ENCODE measurements at regions not wholly inside any gene's neighbourhood (a gene's known extent, or its start where the extent isn't known, plus 50 kb on each side); places are given as distances from the start of the nearest gene placed in this dataset.
"Not testable (repeated sequence)": the region's sequence is repeated elsewhere in the genome, so short reads cannot be mapped to it uniquely, and the experiment has no call there.

DNA sequence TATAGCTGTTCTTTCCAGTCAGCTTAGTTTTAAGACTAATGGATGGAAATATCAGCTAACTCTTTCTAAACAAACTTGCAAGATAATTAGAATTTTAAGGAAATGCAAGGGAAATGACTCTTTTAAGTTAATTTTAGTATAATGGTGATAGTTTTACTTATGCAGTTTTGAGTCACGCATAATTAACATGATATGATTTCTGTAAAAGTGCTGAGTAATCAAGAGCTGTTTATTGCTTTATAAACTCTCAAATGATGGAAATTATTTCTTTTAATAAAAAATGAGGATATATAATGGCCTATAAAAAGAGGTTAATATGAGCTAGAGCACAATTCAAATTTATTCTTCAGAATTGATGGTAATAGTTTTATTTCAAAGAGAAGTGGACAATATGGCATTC lies 385.9 kb downstream of the GLUD2 start:
- DNase-seq (ENCODE audit: low read depth): no peak

- DNase-seq (ENCODE audit: low read depth): not testable (repeated sequence)
Observed at GRCh38 chrX:121437666-121438065, 390.3 kb downstream of the GLUD2 start.

DNA sequence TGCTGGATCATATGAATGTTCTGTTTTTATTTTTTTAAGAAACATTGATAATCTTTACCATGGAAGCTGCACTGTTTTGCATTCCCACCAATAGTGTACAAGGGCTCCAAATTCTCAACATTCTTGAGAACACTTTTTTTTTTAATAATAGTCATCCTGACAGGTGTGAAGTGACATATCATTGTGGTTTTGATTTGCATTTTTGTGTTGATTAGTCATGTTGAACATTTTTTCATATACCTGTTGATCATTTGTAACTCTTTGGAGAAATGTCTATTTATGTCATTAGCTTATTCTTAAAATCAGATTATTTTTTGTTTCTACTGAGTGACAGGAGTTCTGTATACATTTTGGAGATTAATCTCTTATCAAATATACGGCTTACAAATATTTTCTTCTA lies 408.5 kb downstream of the GLUD2 start:
- no peak for DNase-seq (ENCODE audit: low read depth)

GRCh38 chrX:121456315-121456714 lies 408.9 kb downstream of the GLUD2 start:
- DNase-seq (ENCODE audit: low read depth): no peak

GRCh38 chrX:121457096-121457495 lies 409.7 kb downstream of the GLUD2 start:
- no peak for DNase-seq (ENCODE audit: low read depth)

DNA sequence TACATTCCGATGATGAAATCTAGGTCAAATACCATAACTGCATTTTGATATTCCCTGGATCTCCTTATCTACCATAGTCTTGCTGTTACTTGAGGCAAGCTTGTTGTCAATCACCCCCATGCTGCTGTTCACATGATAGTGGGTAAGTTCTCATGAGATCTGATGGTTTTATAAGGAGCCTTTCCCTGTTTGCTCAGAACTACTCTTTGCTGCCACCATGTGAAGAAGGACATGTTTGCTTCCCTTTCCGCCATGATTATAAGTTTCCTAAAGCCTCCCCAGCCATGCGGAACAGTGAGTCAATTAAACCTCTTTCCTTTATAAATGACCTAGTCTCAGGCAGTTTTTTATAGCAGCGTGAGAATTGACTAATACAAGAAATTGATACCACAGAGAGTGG lies 432.0 kb downstream of the GLUD2 start:
- no peak for DNase-seq (ENCODE audit: low read depth)

GRCh38 chrX:121496966-121497365 lies 449.6 kb downstream of the GLUD2 start:
- DNase-seq (ENCODE audit: low read depth): no peak

GRCh38 chrX:121504153-121504552 lies 456.7 kb downstream of the GLUD2 start:
- DNase-seq (ENCODE audit: low read depth): no peak

- DNase-seq (ENCODE audit: low read depth): no peak
Observed at GRCh38 chrX:121546317-121546716, 498.9 kb downstream of the GLUD2 start.

- DNase-seq (ENCODE audit: low read depth): no peak
Observed at GRCh38 chrX:121558886-121559285, 511.5 kb downstream of the GLUD2 start.

- no peak for DNase-seq (ENCODE audit: low read depth)
Observed at GRCh38 chrX:121562616-121563015, 515.2 kb downstream of the GLUD2 start.

DNA sequence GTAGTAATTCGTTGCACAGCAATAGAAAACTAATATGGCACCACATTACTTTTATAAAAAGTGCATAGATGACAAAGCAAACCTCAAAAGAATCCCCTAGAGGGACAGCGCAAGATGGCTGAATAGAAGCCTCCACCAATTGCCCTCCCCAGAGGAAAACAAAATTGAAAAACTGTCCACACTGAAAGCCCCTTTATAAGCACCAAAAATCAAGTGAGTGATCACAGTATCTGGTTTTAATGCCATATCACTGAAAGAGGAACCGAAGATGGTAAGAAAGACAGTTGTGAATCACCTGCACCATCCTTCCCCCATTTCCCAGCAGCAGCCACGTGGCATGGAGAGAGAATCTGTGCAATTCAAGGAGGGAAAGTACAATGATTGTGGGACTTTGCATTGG lies 522.2 kb downstream of the GLUD2 start:
- no peak for DNase-seq (ENCODE audit: low read depth)

- peak; percentile 7 for DNase-seq (ENCODE audit: low read depth)
Observed at GRCh38 chrX:121570072-121570841, 522.8 kb downstream of the GLUD2 start.

GRCh38 chrX:121571333-121571732 lies 523.9 kb downstream of the GLUD2 start:
- no peak for DNase-seq (ENCODE audit: low read depth)

- DNase-seq (ENCODE audit: low read depth): not testable (repeated sequence)
Observed at GRCh38 chrX:121574384-121574783, 527.0 kb downstream of the GLUD2 start.

GRCh38 chrX:121579016-121579760 lies 531.8 kb downstream of the GLUD2 start:
- peak; percentile 3 for DNase-seq (ENCODE audit: low read depth)

DNA sequence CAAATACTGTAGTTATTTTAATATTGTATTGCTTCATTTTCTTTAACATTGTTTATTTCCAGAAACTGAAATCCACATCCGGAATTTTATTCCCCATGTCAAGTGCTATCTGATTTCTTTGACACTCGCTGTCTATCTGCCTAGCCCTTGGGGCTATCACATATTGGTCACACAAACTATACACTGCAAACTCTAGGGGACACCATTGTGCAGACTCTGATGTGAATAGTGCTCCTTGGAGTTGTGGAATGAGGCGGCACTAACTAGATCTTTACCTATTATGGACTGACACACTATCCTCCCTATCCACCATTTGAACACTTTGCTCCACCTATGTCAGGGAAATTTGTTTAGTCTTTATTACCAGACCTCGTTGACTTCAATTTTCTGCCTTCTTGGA lies 534.5 kb downstream of the GLUD2 start:
- DNase-seq (ENCODE audit: low read depth): no peak

- no peak for DNase-seq (ENCODE audit: low read depth)
Observed at GRCh38 chrX:121585626-121586025, 538.2 kb downstream of the GLUD2 start.

GRCh38 chrX:121592884-121593283 lies 545.5 kb downstream of the GLUD2 start:
- DNase-seq (ENCODE audit: low read depth): no peak

GRCh38 chrX:121598356-121598755 lies 550.9 kb downstream of the GLUD2 start:
- no peak for DNase-seq (ENCODE audit: low read depth)

GRCh38 chrX:121635141-121635540 lies 587.7 kb downstream of the GLUD2 start:
- peak; percentile 22 for DNase-seq (ENCODE audit: low read depth)

- DNase-seq (ENCODE audit: low read depth): no peak
Observed at GRCh38 chrX:121639781-121640180, 592.4 kb downstream of the GLUD2 start.

- peak; percentile 17 for DNase-seq (ENCODE audit: low read depth)
Observed at GRCh38 chrX:121641560-121641959, 594.1 kb downstream of the GLUD2 start.
